ENCODE measurements at regions not wholly inside any gene's neighbourhood (a gene's known extent, or its start where the extent isn't known, plus 50 kb on each side); places are given as distances from the start of the nearest gene placed in this dataset.
A peak's percentile ranks its signal among the peaks of the same experiment; 100 is the strongest.

GRCh38 chr2:173419506-173419905, 64.8 kb downstream of the CDCA7 start:
- DNase-seq (ENCODE audit: low spot score) = no peak

- no peak for DNase-seq (ENCODE audit: low spot score)
Observed at GRCh38 chr2:173424886-173425285, 70.2 kb downstream of the CDCA7 start.

- DNase-seq (ENCODE audit: low spot score) = peak; percentile 74
Observed at GRCh38 chr2:173427887-173428668, 73.4 kb downstream of the CDCA7 start.

- DNase-seq (ENCODE audit: low spot score) = no peak
Observed at GRCh38 chr2:173431191-173431590, 76.5 kb downstream of the CDCA7 start.

- no peak for DNase-seq (ENCODE audit: low spot score)
Observed at GRCh38 chr2:173432049-173432754, 77.5 kb downstream of the CDCA7 start.

- peak; percentile 25 for DNase-seq (ENCODE audit: low spot score)
Observed at GRCh38 chr2:173434762-173435569, 80.3 kb downstream of the CDCA7 start.

- no peak for DNase-seq (ENCODE audit: low spot score)
Observed at GRCh38 chr2:173435574-173435973, 80.9 kb downstream of the CDCA7 start.

- peak; percentile 13 for DNase-seq (ENCODE audit: low spot score)
Observed at GRCh38 chr2:173436088-173436487, 81.4 kb downstream of the CDCA7 start.

- no peak for DNase-seq (ENCODE audit: low spot score)
Observed at GRCh38 chr2:173441222-173441621, 86.5 kb downstream of the CDCA7 start.

- no peak for DNase-seq (ENCODE audit: low spot score)
Observed at GRCh38 chr2:173442542-173442941, 87.9 kb downstream of the CDCA7 start.

GRCh38 chr2:173446722-173447121, 92.0 kb downstream of the CDCA7 start:
- DNase-seq (ENCODE audit: low spot score) = no peak

- peak; percentile 81 for DNase-seq (ENCODE audit: low spot score)
Observed at GRCh38 chr2:173448938-173449471, 94.3 kb downstream of the CDCA7 start.

GRCh38 chr2:173451118-173451517, 96.4 kb downstream of the CDCA7 start:
- no peak for DNase-seq (ENCODE audit: low spot score)

- no peak for DNase-seq (ENCODE audit: low spot score)
Observed at GRCh38 chr2:173451941-173452340, 97.3 kb downstream of the CDCA7 start.

- no peak for DNase-seq (ENCODE audit: low spot score)
Observed at GRCh38 chr2:173452416-173452815, 97.7 kb downstream of the CDCA7 start.

GRCh38 chr2:173456960-173457359, 102.3 kb downstream of the CDCA7 start:
- DNase-seq (ENCODE audit: low spot score) = no peak

GRCh38 chr2:173457366-173457765, 102.7 kb downstream of the CDCA7 start:
- no peak for DNase-seq (ENCODE audit: low spot score)

- no peak for DNase-seq (ENCODE audit: low spot score)
Observed at GRCh38 chr2:173458991-173459780, 104.5 kb downstream of the CDCA7 start.

- no peak for DNase-seq (ENCODE audit: low spot score)
Observed at GRCh38 chr2:173462892-173463840, 108.5 kb downstream of the CDCA7 start.

- no peak for DNase-seq (ENCODE audit: low spot score)
Observed at GRCh38 chr2:173463846-173464245, 109.2 kb downstream of the CDCA7 start.

Measured in kidney tubule cell (primary cell).